A673 (cell line): ENCODE measurements at regions not wholly inside any gene's neighbourhood (a gene's known extent, or its start where the extent isn't known, plus 50 kb on each side); places are given as distances from the start of the nearest gene placed in this dataset.

Experiments used
- EZH2 ChIP-seq: fragments of 200-600 bp; sonication (generic); IDR thresholded peaks from 2 replicates; pipeline ENCODE4 v1.6.1; 2017; ENCODE audit warnings: borderline replicate concordance, low read depth, mild to moderate bottlenecking, mixed read lengths, antibody characterized with exemption, low read length; ENCODE audit not compliant: poor library complexity, severe bottlenecking
- TF ChIP-seq, protein P1 (sequence below): fragments of 300-800, 200-600 bp; sonication (generic); conservative IDR thresholded peaks from 2 replicates; pipeline ENCODE4 v1.5.1; 2017; ENCODE audit warnings: low read depth, mild to moderate bottlenecking, antibody characterized with exemption, low read length, moderate library complexity, mixed read lengths

DNA sequence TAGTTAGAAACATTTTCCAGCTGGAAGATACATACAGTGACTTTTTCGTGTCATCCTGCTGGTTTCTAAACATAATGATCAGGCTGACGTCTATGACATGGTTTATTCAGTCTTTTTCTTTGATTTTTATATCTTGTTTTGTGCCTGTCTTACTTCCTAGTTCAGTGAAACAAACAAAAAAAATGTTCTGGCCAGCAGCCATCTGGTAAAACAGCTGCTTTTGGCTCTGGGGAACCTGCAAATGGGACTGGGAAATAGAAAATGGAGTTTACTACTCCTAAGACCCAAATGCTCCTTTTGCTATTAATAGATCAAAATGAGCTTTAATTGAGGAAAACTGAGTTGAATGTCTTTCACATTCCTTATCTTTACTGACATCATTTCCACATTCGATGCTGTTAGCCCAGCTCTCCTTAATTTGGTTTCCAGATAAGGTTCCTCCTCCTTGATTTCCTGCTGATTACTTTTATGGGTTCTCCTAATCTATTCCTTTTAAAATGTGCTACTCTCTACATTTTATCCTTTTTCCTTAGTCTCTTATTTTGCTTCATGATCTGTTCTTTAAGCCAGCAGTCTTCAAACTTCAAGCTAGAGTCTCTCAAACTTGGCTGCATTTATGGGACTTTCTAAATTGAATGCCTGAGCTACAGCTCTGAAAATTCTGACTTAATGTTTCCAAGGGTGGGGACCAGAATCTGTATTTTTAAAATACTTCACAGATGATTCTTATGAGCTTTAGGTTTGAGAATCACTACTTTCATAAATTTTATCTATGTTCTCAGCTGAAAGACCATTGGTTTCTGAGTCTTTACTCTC, 499.5 kb downstream of the ANKRD50 start:
- TF ChIP-seq, protein P1, sequence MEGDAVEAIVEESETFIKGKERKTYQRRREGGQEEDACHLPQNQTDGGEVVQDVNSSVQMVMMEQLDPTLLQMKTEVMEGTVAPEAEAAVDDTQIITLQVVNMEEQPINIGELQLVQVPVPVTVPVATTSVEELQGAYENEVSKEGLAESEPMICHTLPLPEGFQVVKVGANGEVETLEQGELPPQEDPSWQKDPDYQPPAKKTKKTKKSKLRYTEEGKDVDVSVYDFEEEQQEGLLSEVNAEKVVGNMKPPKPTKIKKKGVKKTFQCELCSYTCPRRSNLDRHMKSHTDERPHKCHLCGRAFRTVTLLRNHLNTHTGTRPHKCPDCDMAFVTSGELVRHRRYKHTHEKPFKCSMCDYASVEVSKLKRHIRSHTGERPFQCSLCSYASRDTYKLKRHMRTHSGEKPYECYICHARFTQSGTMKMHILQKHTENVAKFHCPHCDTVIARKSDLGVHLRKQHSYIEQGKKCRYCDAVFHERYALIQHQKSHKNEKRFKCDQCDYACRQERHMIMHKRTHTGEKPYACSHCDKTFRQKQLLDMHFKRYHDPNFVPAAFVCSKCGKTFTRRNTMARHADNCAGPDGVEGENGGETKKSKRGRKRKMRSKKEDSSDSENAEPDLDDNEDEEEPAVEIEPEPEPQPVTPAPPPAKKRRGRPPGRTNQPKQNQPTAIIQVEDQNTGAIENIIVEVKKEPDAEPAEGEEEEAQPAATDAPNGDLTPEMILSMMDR: no peak
- no peak for TF ChIP-seq EZH2
